GM12874 (cell line): ENCODE measurements at regions not wholly inside any gene's neighbourhood (a gene's known extent, or its start where the extent isn't known, plus 50 kb on each side); places are given as distances from the start of the nearest gene placed in this dataset.

Experiments
- CTCF ChIP-seq: IDR thresholded peaks from 2 replicates; pipeline ENCODE4 v1.5.1; 2011; ENCODE audit warnings: low read depth, mild to moderate bottlenecking, control low read depth, low read length, moderate library complexity; ENCODE audit not compliant: insufficient read depth

- TF ChIP-seq CTCF = no peak
These were observed 342.9 kb downstream of the INSIG2 start for GRCh38 chr2:118431165-118431517.

- no peak for TF ChIP-seq CTCF
These were observed 342.4 kb downstream of the INSIG2 start for GRCh38 chr2:118430510-118431164.

- TF ChIP-seq CTCF = no peak
These were observed 336.9 kb downstream of the INSIG2 start for GRCh38 chr2:118425191-118425590.

GRCh38 chr2:118423776-118424175 lies 335.5 kb downstream of the INSIG2 start:
- TF ChIP-seq CTCF = no peak

- no peak for TF ChIP-seq CTCF
These were observed 333.4 kb downstream of the INSIG2 start for GRCh38 chr2:118421648-118422047.

GRCh38 chr2:118417406-118418120 lies 329.3 kb downstream of the INSIG2 start:
- TF ChIP-seq CTCF = no peak

GRCh38 chr2:118403658-118404451 lies 315.6 kb downstream of the INSIG2 start:
- TF ChIP-seq CTCF = no peak
